PFSK-1 (cell line): ENCODE measurements at regions not wholly inside any gene's neighbourhood (a gene's known extent, or its start where the extent isn't known, plus 50 kb on each side); places are given as distances from the start of the nearest gene placed in this dataset.

Source experiments
- FOXP2 ChIP-seq: optimal IDR thresholded peaks from 2 replicates; pipeline ENCODE3; 2011; ENCODE audit warnings: borderline replicate concordance, control low read depth, inconsistent platforms; ENCODE audit not compliant: insufficient read depth; ENCODE audit errors: extremely low read length, extremely low read depth
- POLR2AphosphoS5 ChIP-seq: IDR thresholded peaks from 2 replicates; pipeline ENCODE4 v1.6.1; 2012; ENCODE audit warnings: low read depth, mild to moderate bottlenecking, control low read depth, low read length, moderate library complexity
- REST ChIP-seq, 2 experiments: IDR thresholded peaks; 2 replicates each; pipeline versions ENCODE4 v1.6.1 to v1.8.0; 2011 to 2012; ENCODE audit warnings: low read depth in 2 of 2, low read length in 2 of 2, control low read depth in 1 of 2, inconsistent platforms in 1 of 2, mild to moderate bottlenecking in 1 of 2, moderate library complexity in 1 of 2; ENCODE audit not compliant: insufficient read depth in 1 of 2
- SIN3A ChIP-seq: IDR thresholded peaks from 2 replicates; pipeline ENCODE4 v1.6.1; 2012; ENCODE audit warnings: mild to moderate bottlenecking, low read length, moderate library complexity, borderline replicate concordance; ENCODE audit not compliant: insufficient read depth
- TAF1 ChIP-seq: IDR thresholded peaks from 2 replicates; pipeline ENCODE4 v1.6.1; 2012; ENCODE audit warnings: low read length, control low read depth, borderline replicate concordance; ENCODE audit not compliant: insufficient read depth

- TF ChIP-seq FOXP2: no peak
Observed at GRCh38 chr5:18888821-18889220, 1099.2 kb downstream of the CDH18 start.

- TF ChIP-seq REST (IDR thresholded peaks at IDR 0.05; ENCODE audit: insufficient read depth in 1 of 2, low read depth in 2 of 2, low read length in 2 of 2): no peak
- no peak for TF ChIP-seq TAF1
- no peak for TF ChIP-seq POLR2AphosphoS5
- TF ChIP-seq FOXP2: no peak
- TF ChIP-seq SIN3A: no peak
Observed at GRCh38 chr5:18900644-18901043, 1087.4 kb downstream of the CDH18 start.

- TF ChIP-seq REST (IDR thresholded peaks at IDR 0.05; ENCODE audit: insufficient read depth in 1 of 2, low read depth in 2 of 2, low read length in 2 of 2) (no peak), TAF1 (no peak)
Observed at GRCh38 chr5:18920966-18921365, 1067.0 kb downstream of the CDH18 start.

- no peak for TF ChIP-seq TAF1
- TF ChIP-seq FOXP2: no peak
- TF ChIP-seq REST (IDR thresholded peaks at IDR 0.05; ENCODE audit: insufficient read depth in 1 of 2, low read depth in 2 of 2, low read length in 2 of 2): no peak
Observed at GRCh38 chr5:18932081-18932480, 1055.9 kb downstream of the CDH18 start.

- TF ChIP-seq FOXP2 (no peak), TAF1 (no peak), SIN3A (no peak), POLR2AphosphoS5 (no peak), REST (IDR thresholded peaks at IDR 0.05; ENCODE audit: insufficient read depth in 1 of 2, low read depth in 2 of 2, low read length in 2 of 2) (no peak)
Observed at GRCh38 chr5:18944771-18945170, 1043.2 kb downstream of the CDH18 start.

- TF ChIP-seq REST (IDR thresholded peaks at IDR 0.05; ENCODE audit: insufficient read depth in 1 of 2, low read depth in 2 of 2, low read length in 2 of 2): no peak
- TF ChIP-seq SIN3A: no peak
- no peak for TF ChIP-seq POLR2AphosphoS5
Observed at GRCh38 chr5:18954239-18954638, 1033.8 kb downstream of the CDH18 start.
